GM21360 (cell line): ENCODE measurements at regions not wholly inside any gene's neighbourhood (a gene's known extent, or its start where the extent isn't known, plus 50 kb on each side); places are given as distances from the start of the nearest gene placed in this dataset.
"Not testable (repeated sequence)": the region's sequence is repeated elsewhere in the genome, so short reads cannot be mapped to it uniquely, and the experiment has no call there.

Experiments used
- ATAC-seq: cut with Tn5 transposase; IDR thresholded peaks from one replicate; pipeline ENCODE4 v1.9.1; 2021; ENCODE audit warnings: mild to moderate bottlenecking, moderate library complexity; ENCODE audit not compliant: unreplicated experiment

GRCh38 chr5:91599863-91600262 is 216.7 kb upstream of the ARRDC3 start:
- ATAC-seq = no peak

GRCh38 chr5:91598216-91598615 is 215.1 kb upstream of the ARRDC3 start:
- ATAC-seq = no peak

- no peak for ATAC-seq
These were observed 212.3 kb upstream of the ARRDC3 start for GRCh38 chr5:91595424-91595823.

GRCh38 chr5:91591076-91591475 is 208.0 kb upstream of the ARRDC3 start:
- no peak for ATAC-seq

GRCh38 chr5:91586232-91586631 is 203.1 kb upstream of the ARRDC3 start:
- no peak for ATAC-seq

- ATAC-seq = no peak
These were observed 201.2 kb upstream of the ARRDC3 start for GRCh38 chr5:91584352-91584751.

GRCh38 chr5:91566012-91566411 is 182.9 kb upstream of the ARRDC3 start:
- not testable (repeated sequence) for ATAC-seq

GRCh38 chr5:91562922-91563321 is 179.8 kb upstream of the ARRDC3 start:
- ATAC-seq = no peak

GRCh38 chr5:91541696-91542095 is 158.6 kb upstream of the ARRDC3 start:
- no peak for ATAC-seq

GRCh38 chr5:91538179-91538578 is 155.1 kb upstream of the ARRDC3 start:
- no peak for ATAC-seq

GRCh38 chr5:91535499-91535898 is 152.4 kb upstream of the ARRDC3 start:
- ATAC-seq = no peak

GRCh38 chr5:91534332-91534731 is 151.2 kb upstream of the ARRDC3 start:
- no peak for ATAC-seq

GRCh38 chr5:91532779-91533178 is 149.7 kb upstream of the ARRDC3 start:
- no peak for ATAC-seq

- ATAC-seq = no peak
These were observed 149.2 kb upstream of the ARRDC3 start for GRCh38 chr5:91532281-91532680.

GRCh38 chr5:91528831-91529230 is 145.7 kb upstream of the ARRDC3 start:
- ATAC-seq = no peak

GRCh38 chr5:91521785-91522184 is 138.7 kb upstream of the ARRDC3 start:
- ATAC-seq = no peak

- ATAC-seq = no peak
These were observed 138.2 kb upstream of the ARRDC3 start for GRCh38 chr5:91521334-91521733.

- no peak for ATAC-seq
These were observed 131.3 kb upstream of the ARRDC3 start for GRCh38 chr5:91514400-91514799.

- ATAC-seq = no peak
These were observed 120.2 kb upstream of the ARRDC3 start for GRCh38 chr5:91503321-91503720.

- no peak for ATAC-seq
These were observed 117.6 kb upstream of the ARRDC3 start for GRCh38 chr5:91500758-91501157.

GRCh38 chr5:91499943-91500531 is 116.9 kb upstream of the ARRDC3 start:
- peak; percentile 49 for ATAC-seq

GRCh38 chr5:91495699-91496098 is 112.6 kb upstream of the ARRDC3 start:
- no peak for ATAC-seq

- no peak for ATAC-seq
These were observed 111.4 kb upstream of the ARRDC3 start for GRCh38 chr5:91494447-91494996.
